Adrenal gland (tissue), 5 donors: ENCODE measurements at regions not wholly inside any gene's neighbourhood (a gene's known extent, or its start where the extent isn't known, plus 50 kb on each side); places are given as distances from the start of the nearest gene placed in this dataset.

Source experiments
- POLR2A ChIP-seq, 2 donors: fragments of 450-650 bp; IDR thresholded peaks; one replicate each; pipeline ENCODE4 v1.6.1; 2017; ENCODE audit warnings: antibody characterized with exemption in 2 of 2, mild to moderate bottlenecking in 2 of 2, moderate library complexity in 1 of 2
- TF ChIP-seq, protein P1 (sequence below), 6 experiments: fragments of 450-650 bp in 4 of 6; fragments of 200-600 bp in 2 of 6; sonication (generic) in 1 of 6; IDR thresholded peaks; 1 replicate in 5 of 6; 2 replicates in 1 of 6; pipeline versions ENCODE4 v1.5.1 to v1.8.0; 2016 to 2021; ENCODE audit warnings: antibody characterized with exemption in 6 of 6, mild to moderate bottlenecking in 2 of 6, moderate library complexity in 1 of 6
- donor health status: DM: no; HTN: no; CAD: no.

DNA sequence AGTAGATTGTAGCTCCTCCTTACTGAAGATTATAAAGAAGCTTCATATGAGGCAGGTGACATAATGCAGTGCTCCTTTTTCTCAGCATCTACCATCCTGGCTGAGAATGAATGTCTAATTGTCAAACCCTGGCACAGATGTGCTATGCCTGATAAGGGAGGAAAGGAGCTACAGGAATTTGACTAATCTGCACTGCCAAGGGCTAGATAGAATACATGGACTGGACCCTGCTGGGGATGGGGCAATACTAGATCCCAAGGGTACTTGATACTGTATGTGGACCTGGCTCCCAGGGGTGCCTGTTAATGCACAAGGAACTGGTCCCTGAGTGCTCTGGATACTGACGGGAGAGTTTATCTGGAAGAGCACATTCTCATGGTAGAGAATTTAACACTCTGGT is 362.2 kb upstream of the EMCN start:
- TF ChIP-seq, protein P1, sequence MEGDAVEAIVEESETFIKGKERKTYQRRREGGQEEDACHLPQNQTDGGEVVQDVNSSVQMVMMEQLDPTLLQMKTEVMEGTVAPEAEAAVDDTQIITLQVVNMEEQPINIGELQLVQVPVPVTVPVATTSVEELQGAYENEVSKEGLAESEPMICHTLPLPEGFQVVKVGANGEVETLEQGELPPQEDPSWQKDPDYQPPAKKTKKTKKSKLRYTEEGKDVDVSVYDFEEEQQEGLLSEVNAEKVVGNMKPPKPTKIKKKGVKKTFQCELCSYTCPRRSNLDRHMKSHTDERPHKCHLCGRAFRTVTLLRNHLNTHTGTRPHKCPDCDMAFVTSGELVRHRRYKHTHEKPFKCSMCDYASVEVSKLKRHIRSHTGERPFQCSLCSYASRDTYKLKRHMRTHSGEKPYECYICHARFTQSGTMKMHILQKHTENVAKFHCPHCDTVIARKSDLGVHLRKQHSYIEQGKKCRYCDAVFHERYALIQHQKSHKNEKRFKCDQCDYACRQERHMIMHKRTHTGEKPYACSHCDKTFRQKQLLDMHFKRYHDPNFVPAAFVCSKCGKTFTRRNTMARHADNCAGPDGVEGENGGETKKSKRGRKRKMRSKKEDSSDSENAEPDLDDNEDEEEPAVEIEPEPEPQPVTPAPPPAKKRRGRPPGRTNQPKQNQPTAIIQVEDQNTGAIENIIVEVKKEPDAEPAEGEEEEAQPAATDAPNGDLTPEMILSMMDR (IDR thresholded peaks at IDR 0.05), result no peak
- TF ChIP-seq POLR2A (IDR thresholded peaks at IDR 0.05), result no peak
